BJ (cell line): ENCODE measurements at regions not wholly inside any gene's neighbourhood (a gene's known extent, or its start where the extent isn't known, plus 50 kb on each side); places are given as distances from the start of the nearest gene placed in this dataset.

Source experiments
- CTCF ChIA-PET: fragments of 350-600 bp; formaldehyde crosslinking; extraction: SDS; loops from one replicate; lab custom pipeline; 2021; ENCODE audit warnings: antibody characterized with exemption, inconsistent platforms; lab: Yijun Ruan, JAX
- POLR2A ChIA-PET: fragments of 300-600 bp; sonication (Branson Sonifier 250); formaldehyde crosslinking; extraction: SDS; loops from one replicate; lab custom pipeline; 2021; ENCODE audit warnings: antibody characterized with exemption; lab: Charles Lee
- DNase-seq: peaks from one replicate; pipeline ENCODE4 v3.0.0-alpha.2; 2011; ENCODE audit warnings: low read depth
- H3K27me3 ChIP-seq: 2 replicates; pipeline ENCODE4 v1.6.0; 2011; ENCODE audit warnings: low read length; ENCODE audit not compliant: control insufficient read depth, insufficient read depth
- H3K36me3 ChIP-seq: 2 replicates; pipeline ENCODE4 v1.5.1; 2011; ENCODE audit warnings: low read length; ENCODE audit not compliant: control insufficient read depth, insufficient read depth
- H3K4me3 ChIP-seq: 2 replicates; pipeline ENCODE4 v1.5.1; 2011; ENCODE audit warnings: low read depth, mild to moderate bottlenecking, control low read depth, low read length
- CTCF ChIP-seq: IDR thresholded peaks from 2 replicates; pipeline ENCODE4 v1.5.1; 2011; ENCODE audit warnings: low read depth, mild to moderate bottlenecking, control low read depth, inconsistent platforms, low read length, moderate library complexity; ENCODE audit not compliant: insufficient read depth

DNA sequence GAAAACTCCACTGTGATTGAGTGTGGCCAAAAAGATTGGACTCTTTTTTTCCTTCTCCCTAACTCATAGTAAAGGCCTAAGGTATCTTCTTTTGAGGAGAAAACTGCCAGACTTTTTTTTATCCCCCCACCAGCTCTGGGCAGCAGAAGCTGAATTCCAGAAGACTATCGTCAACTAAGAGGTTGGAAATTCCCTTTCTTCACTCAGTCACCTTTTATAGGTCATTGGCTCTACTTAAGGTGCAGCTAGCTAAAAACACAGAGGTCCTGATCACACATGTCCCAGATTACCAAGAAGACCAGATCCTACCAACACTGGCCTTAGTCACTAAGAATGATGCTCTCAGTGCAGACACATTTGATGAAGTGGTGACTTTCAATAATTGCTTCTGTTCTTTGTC is 1441.2 kb downstream of the PLA2G4A start:
- no peak for DNase-seq
- Histone ChIP-seq H3K36me3 (no peaks in the 10 kb centered on the region), H3K27me3 (no peaks in the 10 kb centered on the region), H3K4me3 (no peak overlapping the region)
- no peak for TF ChIP-seq CTCF
- POLR2A ChIA-PET = no interaction called here
- CTCF ChIA-PET = interaction anchor here (0.6 kb wide), 1 partner anchor 1014 kb away, joined by 3 read pairs; no protein-coding TSS in a partner anchor

- CTCF ChIA-PET = interaction anchor here (0.6 kb wide), 1 partner anchor 1014 kb away, joined by 3 read pairs; no protein-coding TSS in a partner anchor
- TF ChIP-seq CTCF = no peak
- H3K4me3 ChIP-seq = no peak overlapping the region
- H3K36me3 ChIP-seq = no peaks in the 10 kb centered on the region
- DNase-seq = no peak
- POLR2A ChIA-PET = no interaction called here
- H3K27me3 ChIP-seq = no peaks in the 10 kb centered on the region
These were observed 1441.7 kb downstream of the PLA2G4A start for GRCh38 chr1:188270497-188270896.

- TF ChIP-seq CTCF = no peak
- H3K27me3 ChIP-seq = no peaks in the 10 kb centered on the region
- no peak overlapping the region for H3K4me3 ChIP-seq
- H3K36me3 ChIP-seq = no peaks in the 10 kb centered on the region
- ChIA-PET POLR2A (no interaction called here), CTCF (no interaction called here)
- no peak for DNase-seq
These were observed 1449.0 kb downstream of the PLA2G4A start for GRCh38 chr1:188277771-188278170.

DNA sequence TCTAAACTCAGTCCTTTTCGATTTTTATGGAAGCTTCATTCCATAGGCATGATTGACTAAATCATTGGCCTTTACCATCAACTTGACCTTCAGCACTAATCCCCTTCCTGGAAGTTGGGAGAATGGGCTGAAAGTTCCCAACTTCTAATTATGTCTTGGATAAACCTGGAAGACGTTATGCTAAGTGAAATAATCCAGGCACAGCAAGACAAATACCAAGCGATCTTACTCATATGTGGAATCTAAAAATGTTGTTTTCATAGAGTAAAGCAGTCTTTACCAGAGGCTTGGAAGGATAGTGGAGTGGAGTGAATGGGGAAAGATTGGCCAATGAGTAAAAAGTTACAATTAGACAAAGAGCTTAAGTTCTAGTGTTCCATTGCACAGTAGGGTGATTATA is 1453.2 kb downstream of the PLA2G4A start:
- ChIA-PET CTCF (no interaction called here), POLR2A (no interaction called here)
- no peak for TF ChIP-seq CTCF
- no peak for DNase-seq
- H3K27me3 ChIP-seq = no peaks in the 10 kb centered on the region
- no peak overlapping the region for H3K4me3 ChIP-seq
- no peaks in the 10 kb centered on the region for H3K36me3 ChIP-seq

DNA sequence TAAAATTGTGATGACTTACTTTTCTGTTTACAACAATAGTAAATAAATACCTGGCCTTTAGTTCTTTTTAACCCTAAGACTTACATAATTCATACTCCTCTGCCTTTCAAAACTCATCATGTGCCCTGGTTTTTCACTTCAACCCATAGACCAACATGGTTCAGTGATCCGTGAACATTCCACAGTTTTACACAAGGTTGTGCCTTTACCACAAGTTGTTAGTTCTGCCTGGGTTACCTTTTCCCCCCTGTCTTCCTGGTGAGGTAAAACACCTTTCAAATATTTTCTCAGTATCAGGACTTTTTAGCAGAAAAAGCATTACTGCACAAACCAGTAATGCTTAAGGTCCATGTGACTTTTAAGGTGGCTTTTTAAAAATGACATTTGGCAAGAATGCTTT is 1466.4 kb downstream of the PLA2G4A start:
- POLR2A ChIA-PET = no interaction called here
- CTCF ChIA-PET = no interaction called here
- no peak for DNase-seq

More for the DNA sequence above, 1466.4 kb downstream of the PLA2G4A start:
- H3K27me3 ChIP-seq = no peaks in the 10 kb centered on the region
- H3K36me3 ChIP-seq = no peaks in the 10 kb centered on the region
- TF ChIP-seq CTCF = no peak
- no peak overlapping the region for H3K4me3 ChIP-seq
